22Rv1 (cell line): ENCODE measurements at regions not wholly inside any gene's neighbourhood (a gene's known extent, or its start where the extent isn't known, plus 50 kb on each side); places are given as distances from the start of the nearest gene placed in this dataset.

Experiments
- CTCF ChIP-seq: fragments of 450-650 bp; IDR thresholded peaks from 2 replicates; pipeline ENCODE4 v1.5.1; 2017; ENCODE audit warnings: mild to moderate bottlenecking
- ZFX ChIP-seq: fragments of 450-650 bp; IDR thresholded peaks from 2 replicates; pipeline ENCODE4 v1.6.1; 2017; ENCODE audit warnings: antibody characterized with exemption, borderline replicate concordance

- TF ChIP-seq CTCF, result no peak
- TF ChIP-seq ZFX, result no peak
Observed at GRCh38 chr11:97982512-97982911, 1038.2 kb upstream of the CNTN5 start.
